Neural cell (in vitro differentiated cells): ENCODE measurements at regions not wholly inside any gene's neighbourhood (a gene's known extent, or its start where the extent isn't known, plus 50 kb on each side); places are given as distances from the start of the nearest gene placed in this dataset.

Experiments
- H2AFZ ChIP-seq: fragments of 200-600, 300-800 bp; sonication (generic), shearing (Covaris generic); 2 replicates; pipeline ENCODE4 v1.6.0; 2014; ENCODE audit warnings: low read depth, mild to moderate bottlenecking, antibody characterized with exemption, low read length, moderate library complexity
- H3F3A ChIP-seq: fragments of 200-600 bp; shearing (Covaris generic); 2 replicates; pipeline ENCODE4 v1.6.1; 2016; ENCODE audit warnings: mild to moderate bottlenecking, moderate library complexity, mixed read lengths, antibody characterized with exemption, low read length; ENCODE audit not compliant: insufficient read depth, poor library complexity, severe bottlenecking
- H3K27ac ChIP-seq: fragments of 200-600, 300-800 bp; sonication (generic), shearing (Covaris generic); 2 replicates; pipeline ENCODE4 v1.5.1; 2014; ENCODE audit warnings: mild to moderate bottlenecking, low read length, moderate library complexity
- H3K27me3 ChIP-seq: fragments of 300-800, 200-600 bp; sonication (generic), shearing (Covaris generic); 2 replicates; pipeline ENCODE4 v1.6.0; 2014; ENCODE audit warnings: mild to moderate bottlenecking, low read depth, low read length, moderate library complexity; ENCODE audit not compliant: insufficient read depth
- H3K36me3 ChIP-seq: fragments of 300-800, 200-600 bp; sonication (generic), shearing (Covaris generic); 2 replicates; pipeline ENCODE4 v1.5.1; 2014; ENCODE audit warnings: mild to moderate bottlenecking, antibody characterized with exemption, low read length, moderate library complexity; ENCODE audit not compliant: insufficient read depth
- H3K4me2 ChIP-seq: fragments of 300-800, 200-600 bp; sonication (generic), shearing (Covaris generic); 2 replicates; pipeline ENCODE4 v1.6.0; 2014; ENCODE audit warnings: mild to moderate bottlenecking, low read length
- H3K4me3 ChIP-seq: fragments of 300-800, 200-600 bp; sonication (generic), shearing (Covaris generic); 2 replicates; pipeline ENCODE4 v1.5.1; 2014; ENCODE audit warnings: mild to moderate bottlenecking, low read length, moderate library complexity
- H3K79me2 ChIP-seq: fragments of 200-600 bp; shearing (Covaris generic); replicated peaks from 2 replicates; pipeline ENCODE4 v1.6.0; 2014; ENCODE audit warnings: mild to moderate bottlenecking, low read length, moderate library complexity; ENCODE audit not compliant: insufficient read depth
- H3K9ac ChIP-seq: fragments of 300-800, 200-600 bp; sonication (generic), shearing (Covaris generic); 2 replicates; pipeline ENCODE4 v1.6.1; 2016; ENCODE audit warnings: mild to moderate bottlenecking, low read length, mixed read lengths
- H3K9me2 ChIP-seq: fragments of 200-600 bp; shearing (Covaris generic); 2 replicates; pipeline ENCODE4 v1.6.1; 2016; ENCODE audit warnings: mild to moderate bottlenecking, low read length, mixed read lengths; ENCODE audit not compliant: insufficient read depth
- H3K9me3 ChIP-seq: fragments of 200-600, 300-800 bp; sonication (generic), shearing (Covaris generic); 2 replicates; pipeline ENCODE4 v1.6.1; 2016; ENCODE audit warnings: mild to moderate bottlenecking, mixed run types, low read length, moderate library complexity, mixed read lengths
- H4K20me1 ChIP-seq: fragments of 200-600 bp; shearing (Covaris generic); 2 replicates; pipeline ENCODE4 v1.6.1; 2016; ENCODE audit warnings: mild to moderate bottlenecking, mixed run types; ENCODE audit not compliant: insufficient read depth
- EP300 ChIP-seq: fragments of 450-650 bp; conservative IDR thresholded peaks from 2 replicates; pipeline ENCODE4 v1.6.1; 2014; ENCODE audit warnings: antibody characterized with exemption, mild to moderate bottlenecking, moderate library complexity; ENCODE audit not compliant: poor library complexity, severe bottlenecking
- EZH2 ChIP-seq: fragments of 200-600, 300-800 bp; shearing (Covaris generic), sonication (generic); IDR thresholded peaks from 2 replicates; pipeline ENCODE4 v1.6.1; 2014; ENCODE audit warnings: antibody characterized with exemption, low read length, borderline replicate concordance, mild to moderate bottlenecking; ENCODE audit not compliant: insufficient read depth, poor library complexity, severe bottlenecking
- MXI1 ChIP-seq: fragments of 450-650 bp; conservative IDR thresholded peaks from 2 replicates; pipeline ENCODE4 v1.6.1; 2014; ENCODE audit warnings: antibody characterized with exemption, mild to moderate bottlenecking; ENCODE audit not compliant: poor library complexity, severe bottlenecking
- POLR2AphosphoS5 ChIP-seq: IDR thresholded peaks from 2 replicates; pipeline ENCODE4 v1.6.1; 2012
- RAD21 ChIP-seq: fragments of 450-650 bp; conservative IDR thresholded peaks from 2 replicates; pipeline ENCODE4 v1.6.1; 2014; ENCODE audit warnings: antibody characterized with exemption, mild to moderate bottlenecking, moderate library complexity
- REST ChIP-seq: IDR thresholded peaks from 2 replicates; pipeline ENCODE4 v1.6.1; 2012; ENCODE audit warnings: borderline replicate concordance
- SMC3 ChIP-seq: fragments of 450-650 bp; conservative IDR thresholded peaks from 2 replicates; pipeline ENCODE4 v1.6.1; 2014; ENCODE audit warnings: antibody characterized with exemption, mild to moderate bottlenecking, moderate library complexity; ENCODE audit not compliant: poor library complexity
- TAF1 ChIP-seq: IDR thresholded peaks from 2 replicates; pipeline ENCODE4 v1.6.1; 2012; ENCODE audit warnings: low read depth
- TF ChIP-seq, protein P1 (sequence below): fragments of 450-650 bp; IDR thresholded peaks from 2 replicates; pipeline ENCODE4 v1.5.1; 2014; ENCODE audit warnings: antibody characterized with exemption, mild to moderate bottlenecking, moderate library complexity; ENCODE audit not compliant: poor library complexity, severe bottlenecking

DNA sequence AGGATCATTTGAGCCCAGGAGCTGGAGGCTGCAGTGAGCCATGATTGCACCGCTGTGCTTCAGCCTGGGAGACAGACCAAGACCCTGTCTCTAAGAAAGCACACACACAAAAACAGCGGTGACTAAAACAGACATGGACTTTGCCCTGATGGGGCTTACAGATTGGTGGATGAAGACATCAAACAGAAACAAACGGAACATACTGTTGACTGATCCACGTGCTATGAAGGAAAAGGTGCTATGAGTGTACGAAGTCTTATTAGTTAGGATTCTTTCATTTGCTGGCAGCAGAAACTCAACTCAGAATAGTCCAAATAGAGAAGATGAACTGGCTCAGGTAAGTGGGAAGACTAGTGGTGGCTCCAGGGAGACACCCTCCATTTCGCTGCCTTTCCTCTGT, 309.8 kb upstream of the N4BP1 start:
- H3K4me3 ChIP-seq, result no peak overlapping the region
- H3K4me2 ChIP-seq, result no peak overlapping the region
- no peaks in the 10 kb centered on the region for H3K9me3 ChIP-seq
- no peaks in the 10 kb centered on the region for H3K9me2 ChIP-seq
- no peaks in the 10 kb centered on the region for H3F3A ChIP-seq
- no peaks in the 10 kb centered on the region for H4K20me1 ChIP-seq
- TF ChIP-seq POLR2AphosphoS5 (no peak), EP300 (no peak), RAD21 (no peak), REST (no peak), MXI1 (no peak), SMC3 (no peak), EZH2 (no peak), TAF1 (no peak)
- no peak overlapping the region for H3K27ac ChIP-seq
- H3K36me3 ChIP-seq, result no peaks in the 10 kb centered on the region
- H3K27me3 ChIP-seq, result no peaks in the 10 kb centered on the region
- no peak overlapping the region for H2AFZ ChIP-seq
- H3K9ac ChIP-seq, result no peak overlapping the region
- H3K79me2 ChIP-seq, result no peaks in the 10 kb centered on the region

GRCh38 chr16:48918520-48919258, 308.7 kb upstream of the N4BP1 start:
- Histone ChIP-seq H4K20me1 (no peaks in the 10 kb centered on the region), H3K9ac (no peak overlapping the region), H3K4me2 (no peak overlapping the region), H3K27ac (no peak overlapping the region), H3K4me3 (no peak overlapping the region), H3K36me3 (no peaks in the 10 kb centered on the region), H3K27me3 (no peaks in the 10 kb centered on the region), H3K9me2 (no peaks in the 10 kb centered on the region), H3K9me3 (no peaks in the 10 kb centered on the region), H3F3A (no peaks in the 10 kb centered on the region), H3K79me2 (no peaks in the 10 kb centered on the region), H2AFZ (no peak overlapping the region)
- no peak for TF ChIP-seq POLR2AphosphoS5
- TF ChIP-seq, protein P1, sequence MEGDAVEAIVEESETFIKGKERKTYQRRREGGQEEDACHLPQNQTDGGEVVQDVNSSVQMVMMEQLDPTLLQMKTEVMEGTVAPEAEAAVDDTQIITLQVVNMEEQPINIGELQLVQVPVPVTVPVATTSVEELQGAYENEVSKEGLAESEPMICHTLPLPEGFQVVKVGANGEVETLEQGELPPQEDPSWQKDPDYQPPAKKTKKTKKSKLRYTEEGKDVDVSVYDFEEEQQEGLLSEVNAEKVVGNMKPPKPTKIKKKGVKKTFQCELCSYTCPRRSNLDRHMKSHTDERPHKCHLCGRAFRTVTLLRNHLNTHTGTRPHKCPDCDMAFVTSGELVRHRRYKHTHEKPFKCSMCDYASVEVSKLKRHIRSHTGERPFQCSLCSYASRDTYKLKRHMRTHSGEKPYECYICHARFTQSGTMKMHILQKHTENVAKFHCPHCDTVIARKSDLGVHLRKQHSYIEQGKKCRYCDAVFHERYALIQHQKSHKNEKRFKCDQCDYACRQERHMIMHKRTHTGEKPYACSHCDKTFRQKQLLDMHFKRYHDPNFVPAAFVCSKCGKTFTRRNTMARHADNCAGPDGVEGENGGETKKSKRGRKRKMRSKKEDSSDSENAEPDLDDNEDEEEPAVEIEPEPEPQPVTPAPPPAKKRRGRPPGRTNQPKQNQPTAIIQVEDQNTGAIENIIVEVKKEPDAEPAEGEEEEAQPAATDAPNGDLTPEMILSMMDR, result no peak
- no peak for TF ChIP-seq SMC3
- no peak for TF ChIP-seq EZH2
- TF ChIP-seq REST, result no peak
- no peak for TF ChIP-seq TAF1
